ENCODE measurements at regions not wholly inside any gene's neighbourhood (a gene's known extent, or its start where the extent isn't known, plus 50 kb on each side); places are given as distances from the start of the nearest gene placed in this dataset.

GRCh38 chr12:40622246-40622838 lies 69.9 kb upstream of the CNTN1 start:
- DNase-seq, result no peak

GRCh38 chr12:40632171-40632570 lies 60.1 kb upstream of the CNTN1 start:
- DNase-seq, result no peak

GRCh38 chr12:40632933-40633332 lies 59.3 kb upstream of the CNTN1 start:
- DNase-seq, result no peak

DNA sequence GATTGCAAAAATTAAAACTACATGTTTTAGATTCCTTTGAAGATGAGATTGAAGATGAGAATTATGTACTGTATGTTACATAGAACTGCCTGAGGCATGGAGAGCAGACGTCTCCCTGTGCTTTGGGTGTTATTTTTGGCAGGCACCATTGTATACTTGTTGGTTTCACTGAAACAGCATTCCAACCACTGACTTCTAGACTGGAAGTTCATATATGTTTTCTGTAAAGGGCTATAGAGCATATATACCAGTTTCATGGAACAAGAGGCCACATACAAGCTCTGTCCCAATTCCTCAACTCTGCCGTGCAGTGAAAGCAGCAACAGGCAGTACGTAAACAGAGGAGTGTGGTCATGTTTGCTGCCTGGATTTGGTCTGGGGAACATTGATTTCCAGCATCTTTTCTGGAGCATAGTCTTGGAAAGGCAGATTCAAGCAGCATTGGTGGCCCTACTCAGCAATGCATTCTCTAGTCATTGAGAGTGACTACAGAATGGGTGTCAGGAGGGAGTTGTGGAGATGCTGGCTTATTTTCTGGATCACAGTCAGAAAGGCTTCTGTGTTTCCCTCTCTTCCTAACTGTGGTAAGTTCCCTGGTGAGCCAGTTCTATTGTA lies 57.6 kb upstream of the CNTN1 start:
- no peak for DNase-seq

- no peak for DNase-seq
These were observed 57.0 kb upstream of the CNTN1 start for GRCh38 chr12:40635141-40635731.

Measured in NCI-H226 (cell line).